ENCODE measurements at regions not wholly inside any gene's neighbourhood (a gene's known extent, or its start where the extent isn't known, plus 50 kb on each side); places are given as distances from the start of the nearest gene placed in this dataset.

- H3K4me3 Mint-ChIP-seq, result no peak overlapping the region
- H3K9me3 Mint-ChIP-seq, result peaks cover 3% of the 10 kb centered on the region
- H3K27ac Mint-ChIP-seq, result no peak overlapping the region
- no peak for ATAC-seq (replicated peaks)
- H3K4me1 Mint-ChIP-seq, result no peaks in the 10 kb centered on the region
- peaks cover 18% of the 10 kb centered on the region for H3K27me3 Mint-ChIP-seq
- H3K36me3 Mint-ChIP-seq (ENCODE audit: low read depth), result no peaks in the 10 kb centered on the region
Measured at GRCh38 chr1:14102180-14102579, 402.2 kb downstream of the PRDM2 start.

DNA sequence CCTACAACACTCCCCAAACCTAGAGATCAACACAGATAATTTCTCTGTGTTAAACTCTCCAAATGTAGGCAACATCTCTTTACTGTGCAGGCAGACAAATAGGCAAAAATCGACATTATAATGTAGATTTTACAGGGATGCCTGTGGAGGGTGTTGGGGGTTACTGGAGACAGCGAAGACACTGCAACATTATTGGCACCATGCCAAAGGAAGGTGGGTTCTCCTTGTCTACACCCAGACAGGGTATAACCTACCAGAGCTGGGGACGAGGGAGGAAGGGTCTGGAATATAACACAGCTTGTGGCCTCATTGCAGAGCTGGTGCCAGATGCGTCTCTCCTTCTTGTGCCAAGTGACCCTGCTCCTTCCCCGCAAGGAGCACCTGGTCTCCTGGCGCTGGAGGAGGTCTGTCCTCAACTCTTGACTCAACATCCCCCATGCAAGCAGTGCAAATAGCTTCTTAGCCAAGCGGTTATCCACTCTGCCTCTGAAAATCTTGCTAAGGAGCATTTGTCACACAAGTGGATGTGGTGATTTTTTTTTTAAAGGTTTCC lies 404.0 kb downstream of the PRDM2 start:
- no peak for ATAC-seq (replicated peaks)
- H3K4me3 Mint-ChIP-seq, result no peak overlapping the region
- H3K36me3 Mint-ChIP-seq (ENCODE audit: low read depth), result no peaks in the 10 kb centered on the region
- H3K27ac Mint-ChIP-seq, result no peak overlapping the region
- H3K9me3 Mint-ChIP-seq, result peaks cover 3% of the 10 kb centered on the region
- no peaks in the 10 kb centered on the region for H3K4me1 Mint-ChIP-seq
- H3K27me3 Mint-ChIP-seq, result peaks cover 27% of the 10 kb centered on the region

DNA sequence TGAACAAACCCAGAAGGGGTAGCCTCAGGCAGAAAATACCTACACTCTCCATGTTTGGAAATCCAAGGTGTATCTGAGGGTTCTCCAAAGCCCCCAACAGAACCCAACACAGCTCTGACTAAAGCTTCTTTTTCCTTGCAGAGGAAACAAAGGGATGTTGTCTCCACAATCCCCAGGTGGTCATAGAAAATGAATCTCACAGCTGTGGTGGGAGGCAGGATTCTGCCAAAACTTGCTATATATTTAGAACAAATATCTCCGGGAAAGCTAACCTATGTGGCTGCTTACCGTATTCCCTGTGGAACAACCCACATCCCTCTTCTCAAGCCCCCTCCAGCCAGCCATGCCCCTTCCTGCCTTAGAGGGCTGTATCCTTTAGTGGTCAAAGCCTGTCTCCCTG lies 406.1 kb downstream of the PRDM2 start:
- no peak overlapping the region for H3K27ac Mint-ChIP-seq
- no peak overlapping the region for H3K4me3 Mint-ChIP-seq
- no peak for ATAC-seq (replicated peaks)
- H3K9me3 Mint-ChIP-seq, result peaks cover 3% of the 10 kb centered on the region
- no peaks in the 10 kb centered on the region for H3K4me1 Mint-ChIP-seq
- H3K27me3 Mint-ChIP-seq, result peaks cover 19% of the 10 kb centered on the region
- H3K36me3 Mint-ChIP-seq (ENCODE audit: low read depth), result no peaks in the 10 kb centered on the region

GRCh38 chr1:14106679-14107313 lies 406.8 kb downstream of the PRDM2 start:
- Mint-ChIP-seq H3K4me1 (no peaks in the 10 kb centered on the region), H3K36me3 (ENCODE audit: low read depth) (no peaks in the 10 kb centered on the region), H3K9me3 (peaks cover 3% of the 10 kb centered on the region), H3K27me3 (peaks cover 19% of the 10 kb centered on the region), H3K4me3 (no peak overlapping the region), H3K27ac (no peak overlapping the region)
- no peak for ATAC-seq (replicated peaks)

GRCh38 chr1:14108356-14109275 lies 408.6 kb downstream of the PRDM2 start:
- Mint-ChIP-seq H3K9me3 (peaks cover 3% of the 10 kb centered on the region), H3K27ac (no peak overlapping the region), H3K27me3 (peaks cover 21% of the 10 kb centered on the region), H3K4me1 (no peaks in the 10 kb centered on the region), H3K36me3 (ENCODE audit: low read depth) (no peaks in the 10 kb centered on the region), H3K4me3 (no peak overlapping the region)
- ATAC-seq (replicated peaks), result no peak

GRCh38 chr1:14109276-14109635 lies 409.3 kb downstream of the PRDM2 start:
- H3K9me3 Mint-ChIP-seq, result peaks cover 3% of the 10 kb centered on the region
- no peak for ATAC-seq (replicated peaks)
- no peak overlapping the region for H3K4me3 Mint-ChIP-seq
- no peaks in the 10 kb centered on the region for H3K36me3 Mint-ChIP-seq (ENCODE audit: low read depth)
- H3K27me3 Mint-ChIP-seq, result peaks cover 22% of the 10 kb centered on the region
- H3K27ac Mint-ChIP-seq, result no peak overlapping the region
- peaks cover under 1% of the 10 kb centered on the region for H3K4me1 Mint-ChIP-seq

GRCh38 chr1:14110040-14110439 lies 410.1 kb downstream of the PRDM2 start:
- ATAC-seq (replicated peaks), result no peak
- H3K4me1 Mint-ChIP-seq, result peaks cover 5% of the 10 kb centered on the region
- no peaks in the 10 kb centered on the region for H3K36me3 Mint-ChIP-seq (ENCODE audit: low read depth)
- H3K27me3 Mint-ChIP-seq, result peaks cover 24% of the 10 kb centered on the region
- no peak overlapping the region for H3K4me3 Mint-ChIP-seq
- H3K27ac Mint-ChIP-seq, result no peak overlapping the region
- H3K9me3 Mint-ChIP-seq, result peaks cover 3% of the 10 kb centered on the region

DNA sequence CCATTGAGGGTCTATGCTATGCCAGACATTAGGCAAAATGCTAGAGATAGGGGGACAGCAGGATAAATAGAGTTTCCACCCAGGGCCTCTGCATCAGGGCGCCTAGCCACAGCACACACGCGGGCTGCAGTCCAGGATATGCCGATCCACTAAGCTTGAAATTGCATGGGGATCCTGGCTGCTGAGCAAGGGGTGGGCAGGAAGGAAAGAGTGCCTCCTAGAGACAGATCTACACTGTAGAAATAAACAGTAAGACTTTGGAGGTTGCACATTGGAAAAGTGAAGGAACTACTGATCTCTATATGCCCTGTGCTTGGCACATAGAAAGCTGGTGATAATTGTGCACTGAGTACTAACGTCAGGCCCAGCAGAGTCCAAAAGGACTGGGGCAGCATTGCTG lies 411.1 kb downstream of the PRDM2 start:
- Mint-ChIP-seq H3K4me3 (no peak overlapping the region), H3K27me3 (peaks cover 31% of the 10 kb centered on the region), H3K4me1 (peaks cover 5% of the 10 kb centered on the region), H3K27ac (no peak overlapping the region), H3K36me3 (ENCODE audit: low read depth) (no peaks in the 10 kb centered on the region), H3K9me3 (peaks cover 3% of the 10 kb centered on the region)
- ATAC-seq (replicated peaks), result no peak

GRCh38 chr1:14112613-14113012 lies 412.6 kb downstream of the PRDM2 start:
- H3K9me3 Mint-ChIP-seq, result no peaks in the 10 kb centered on the region
- no peak for ATAC-seq (replicated peaks)
- no peaks in the 10 kb centered on the region for H3K36me3 Mint-ChIP-seq (ENCODE audit: low read depth)

GRCh38 chr1:14113271-14113670 lies 413.3 kb downstream of the PRDM2 start:
- H3K27me3 Mint-ChIP-seq, result peaks cover 23% of the 10 kb centered on the region
- H3K4me1 Mint-ChIP-seq, result peaks cover 5% of the 10 kb centered on the region
- no peaks in the 10 kb centered on the region for H3K9me3 Mint-ChIP-seq
- H3K27ac Mint-ChIP-seq, result no peak overlapping the region
- H3K36me3 Mint-ChIP-seq (ENCODE audit: low read depth), result no peaks in the 10 kb centered on the region
- H3K4me3 Mint-ChIP-seq, result no peak overlapping the region
- ATAC-seq (replicated peaks), result no peak

More at GRCh38 chr1:14112613-14113012, 412.6 kb downstream of the PRDM2 start:
- no peak overlapping the region for H3K4me3 Mint-ChIP-seq
- H3K27me3 Mint-ChIP-seq, result peaks cover 27% of the 10 kb centered on the region
- H3K4me1 Mint-ChIP-seq, result peaks cover 5% of the 10 kb centered on the region
- H3K27ac Mint-ChIP-seq, result no peak overlapping the region

DNA sequence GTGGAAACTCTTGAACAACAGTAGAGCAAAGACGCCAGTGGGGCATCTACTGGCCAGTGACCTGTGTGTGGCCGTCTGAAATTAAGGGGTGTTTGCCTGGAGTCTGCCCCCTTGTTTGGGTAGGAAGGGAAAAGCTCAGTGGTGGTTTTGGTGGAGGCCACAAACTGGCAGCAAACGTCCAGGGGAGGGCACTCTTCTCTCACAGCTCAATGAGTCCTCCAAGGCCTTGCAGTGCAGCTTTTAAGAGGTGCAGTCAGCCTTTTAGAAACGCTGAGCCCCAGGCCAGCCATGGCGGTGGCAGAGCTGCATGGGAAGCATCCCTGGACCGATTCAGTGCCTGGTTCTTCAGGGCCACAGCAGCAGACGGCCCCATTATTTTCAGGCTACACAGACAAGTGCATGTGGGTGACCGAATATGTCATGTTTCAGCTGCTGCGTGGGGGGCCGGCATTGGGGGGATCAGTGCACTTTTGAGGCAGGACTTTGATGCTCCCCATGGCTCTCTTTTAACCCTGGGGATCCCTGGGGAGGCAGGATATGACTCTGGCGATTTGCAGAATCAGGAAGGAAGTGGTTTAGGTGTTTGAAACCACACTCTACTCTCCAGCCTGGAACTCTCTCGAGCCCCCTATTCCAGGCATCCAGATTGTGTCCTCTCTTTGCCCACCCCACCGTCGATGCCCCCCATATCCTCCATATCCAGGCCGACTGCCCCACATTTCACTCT lies 414.0 kb downstream of the PRDM2 start:
- no peak overlapping the region for H3K27ac Mint-ChIP-seq
- no peaks in the 10 kb centered on the region for H3K36me3 Mint-ChIP-seq (ENCODE audit: low read depth)
- no peak for ATAC-seq (replicated peaks)
- no peak overlapping the region for H3K4me3 Mint-ChIP-seq
- peaks cover 23% of the 10 kb centered on the region for H3K27me3 Mint-ChIP-seq
- H3K9me3 Mint-ChIP-seq, result no peaks in the 10 kb centered on the region
- peaks cover 5% of the 10 kb centered on the region for H3K4me1 Mint-ChIP-seq

DNA sequence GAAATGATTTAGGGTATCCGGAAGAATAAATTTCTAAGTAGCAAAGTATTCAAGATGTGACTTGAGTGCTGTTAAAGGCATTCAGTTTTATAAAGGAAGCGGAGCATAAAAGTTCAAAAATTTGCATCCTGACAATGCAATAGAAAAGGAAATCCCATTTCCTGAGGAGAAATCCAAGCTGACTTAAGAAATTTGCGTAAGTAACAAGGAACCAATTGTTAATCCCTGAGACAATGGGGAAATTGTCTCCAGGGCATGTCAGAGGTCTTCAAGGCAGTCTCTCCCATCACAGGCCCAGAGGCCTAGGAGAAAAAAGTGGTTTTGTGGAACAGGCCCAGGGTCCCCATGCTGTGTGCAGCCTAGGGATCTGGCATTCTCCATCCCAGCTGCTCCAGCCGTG lies 416.0 kb downstream of the PRDM2 start:
- peaks cover 5% of the 10 kb centered on the region for H3K4me1 Mint-ChIP-seq

GRCh38 chr1:14117700-14118099 lies 417.7 kb downstream of the PRDM2 start:
- Mint-ChIP-seq H3K36me3 (ENCODE audit: low read depth) (no peaks in the 10 kb centered on the region), H3K4me3 (no peak overlapping the region), H3K9me3 (peaks cover 5% of the 10 kb centered on the region), H3K27ac (no peak overlapping the region), H3K4me1 (peaks cover 5% of the 10 kb centered on the region), H3K27me3 (peaks cover 37% of the 10 kb centered on the region)
- ATAC-seq (replicated peaks), result no peak

More for the DNA sequence above, 416.0 kb downstream of the PRDM2 start:
- Mint-ChIP-seq H3K27me3 (peaks cover 30% of the 10 kb centered on the region), H3K27ac (no peak overlapping the region), H3K4me3 (no peak overlapping the region), H3K9me3 (no peaks in the 10 kb centered on the region), H3K36me3 (ENCODE audit: low read depth) (no peaks in the 10 kb centered on the region)
- ATAC-seq (replicated peaks), result no peak

- Mint-ChIP-seq H3K4me3 (no peak overlapping the region), H3K9me3 (peaks cover 5% of the 10 kb centered on the region), H3K27ac (no peak overlapping the region), H3K36me3 (ENCODE audit: low read depth) (no peaks in the 10 kb centered on the region), H3K4me1 (peaks cover 5% of the 10 kb centered on the region), H3K27me3 (peaks cover 34% of the 10 kb centered on the region)
- ATAC-seq (replicated peaks), result no peak
Measured at GRCh38 chr1:14118691-14119485, 418.9 kb downstream of the PRDM2 start.
